DMS 273 treated with DMSO at 0.1 percent for 48 hours (cell line): ENCODE measurements at regions not wholly inside any gene's neighbourhood (a gene's known extent, or its start where the extent isn't known, plus 50 kb on each side); places are given as distances from the start of the nearest gene placed in this dataset.
A peak's percentile ranks its signal among the peaks of the same experiment; 100 is the strongest.

ENCODE experiments used
- DNase-seq: peaks from one replicate; lab custom pipeline; 2025; lab: John Stamatoyannopoulos, UW

DNA sequence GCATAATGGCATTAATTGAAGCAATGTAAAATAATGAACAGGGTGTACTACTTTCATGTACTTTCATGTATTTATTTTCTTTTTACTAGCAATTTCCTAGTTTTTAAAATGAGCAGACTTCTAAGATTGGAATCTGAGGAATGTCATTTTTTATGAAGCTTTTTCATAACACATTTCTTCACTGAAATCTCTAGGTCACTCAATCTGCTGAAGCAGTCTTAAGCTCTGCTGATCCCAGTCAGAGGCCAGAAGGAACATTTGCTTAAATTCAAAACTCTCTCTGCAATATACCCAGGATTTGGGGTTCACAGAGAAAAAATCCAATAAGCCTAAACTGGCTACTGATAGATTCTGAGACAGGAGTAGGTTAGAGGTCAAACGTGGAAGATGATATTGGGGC is 73.6 kb upstream of the CNTN1 start:
- no peak for DNase-seq

DNA sequence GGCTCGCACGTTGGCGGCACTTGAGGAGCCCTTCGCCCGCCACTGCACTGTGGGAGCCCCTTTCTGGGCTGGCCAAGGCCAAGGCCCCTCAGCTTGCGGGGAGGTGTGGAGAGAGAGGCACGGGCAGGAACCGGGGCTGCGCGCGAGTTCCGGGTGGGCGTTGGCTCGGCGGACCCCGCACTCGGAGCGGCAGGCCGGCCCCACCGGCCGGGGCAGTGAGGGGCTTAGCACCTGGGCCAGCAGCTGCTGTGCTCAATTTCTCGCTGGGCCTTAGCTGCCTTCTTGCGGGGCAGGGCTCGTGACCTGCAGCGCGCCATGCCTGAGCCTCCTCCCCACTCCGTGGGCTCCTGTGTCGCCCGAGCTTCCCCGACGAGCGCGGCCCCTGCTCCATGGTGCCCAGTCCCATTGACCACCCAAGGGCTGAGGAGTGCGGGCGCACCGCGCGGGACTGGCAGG is 71.6 kb upstream of the CNTN1 start:
- no peak for DNase-seq

- peak; percentile 7 for DNase-seq
These were observed 69.9 kb upstream of the CNTN1 start for GRCh38 chr12:40622246-40622838.

- no peak for DNase-seq
These were observed 60.1 kb upstream of the CNTN1 start for GRCh38 chr12:40632171-40632570.

DNA sequence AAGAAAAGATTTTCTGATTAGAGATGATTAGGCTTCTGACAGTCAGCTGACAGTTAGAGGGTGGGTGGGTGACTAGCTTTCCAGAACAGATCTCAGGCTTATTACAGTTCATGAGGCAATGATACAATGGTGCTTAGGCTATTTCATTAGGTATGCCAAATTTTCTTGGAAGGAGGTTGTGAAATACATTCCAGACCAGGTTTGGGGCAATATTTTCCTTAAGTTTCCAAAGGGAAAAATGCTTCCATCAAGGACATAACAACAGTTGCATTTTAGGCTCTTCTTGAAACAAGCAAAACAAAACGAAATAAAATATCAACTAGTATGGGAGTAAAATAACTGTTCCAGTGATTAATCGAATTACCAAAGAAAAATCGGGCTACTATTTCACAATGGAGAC is 59.3 kb upstream of the CNTN1 start:
- no peak for DNase-seq

- no peak for DNase-seq
These were observed 57.6 kb upstream of the CNTN1 start for GRCh38 chr12:40634517-40635131.

- DNase-seq, result no peak
These were observed 57.0 kb upstream of the CNTN1 start for GRCh38 chr12:40635141-40635731.
